T follicular helper cell (primary cell): ENCODE measurements at regions not wholly inside any gene's neighbourhood (a gene's known extent, or its start where the extent isn't known, plus 50 kb on each side); places are given as distances from the start of the nearest gene placed in this dataset.

Source experiments
- DNase-seq: peaks from one replicate; pipeline ENCODE4 v3.0.0-alpha.2; 2020; ENCODE audit warnings: low read depth

- DNase-seq, result no peak
Measured at GRCh38 chr15:62840526-62841268, 201.8 kb upstream of the TPM1 start.

- DNase-seq, result no peak
Measured at GRCh38 chr15:62841269-62841628, 201.3 kb upstream of the TPM1 start.

GRCh38 chr15:62841891-62842559 is 200.5 kb upstream of the TPM1 start:
- DNase-seq, result no peak

- no peak for DNase-seq
Measured at GRCh38 chr15:62843311-62843710, 199.2 kb upstream of the TPM1 start.

- DNase-seq, result no peak
Measured at GRCh38 chr15:62844564-62845240, 197.8 kb upstream of the TPM1 start.

GRCh38 chr15:62845241-62846126 is 197.1 kb upstream of the TPM1 start:
- no peak for DNase-seq

- DNase-seq, result no peak
Measured at GRCh38 chr15:62846131-62846804, 196.3 kb upstream of the TPM1 start.

- no peak for DNase-seq
Measured at GRCh38 chr15:62846805-62847495, 195.6 kb upstream of the TPM1 start.

GRCh38 chr15:62847900-62848489 is 194.6 kb upstream of the TPM1 start:
- peak; percentile 9 for DNase-seq

GRCh38 chr15:62848632-62849050 is 193.9 kb upstream of the TPM1 start:
- DNase-seq, result no peak

- DNase-seq, result no peak
Measured at GRCh38 chr15:62849316-62850106, 193.0 kb upstream of the TPM1 start.

- DNase-seq, result no peak
Measured at GRCh38 chr15:62850318-62850717, 192.2 kb upstream of the TPM1 start.

GRCh38 chr15:62850791-62851291 is 191.7 kb upstream of the TPM1 start:
- DNase-seq, result no peak

GRCh38 chr15:62853114-62853840 is 189.3 kb upstream of the TPM1 start:
- DNase-seq, result no peak

- DNase-seq, result no peak
Measured at GRCh38 chr15:62853841-62854225, 188.7 kb upstream of the TPM1 start.

- DNase-seq, result no peak
Measured at GRCh38 chr15:62854420-62855084, 188.0 kb upstream of the TPM1 start.

GRCh38 chr15:62855085-62855476 is 187.5 kb upstream of the TPM1 start:
- no peak for DNase-seq
